ENCODE measurements at regions not wholly inside any gene's neighbourhood (a gene's known extent, or its start where the extent isn't known, plus 50 kb on each side); places are given as distances from the start of the nearest gene placed in this dataset.

GRCh38 chr15:95604634-95605036 lies 725.9 kb upstream of the NR2F2 start:
- TF ChIP-seq CTCF (conservative IDR thresholded peaks at IDR 0.05 in 1 of 2, IDR thresholded peaks at IDR 0.05 in 1 of 2; ENCODE audit: low read depth in 1 of 2, low read length in 2 of 2) (no peak), EZH2 (IDR thresholded peaks at IDR 0.05; ENCODE audit: low read length, missing control alignments) (no peak)

Measured in fibroblast of lung (primary cell).